H1 (cell line): ENCODE measurements at regions not wholly inside any gene's neighbourhood (a gene's known extent, or its start where the extent isn't known, plus 50 kb on each side); places are given as distances from the start of the nearest gene placed in this dataset.

Experiments used
- ASH2L ChIP-seq: fragments of 200-600, 300-600 bp; sonication (generic); IDR thresholded peaks from one replicate; pipeline ENCODE4 v1.7.1; 2017; ENCODE audit warnings: low read length
- CBX5 ChIP-seq: fragments of 300-800, 300-1000 bp; sonication (generic); IDR thresholded peaks from 2 replicates; pipeline ENCODE4 v1.7.1; 2016; ENCODE audit warnings: antibody characterized with exemption, low read length, low read depth
- CHD7 ChIP-seq: fragments of 300-600 bp; sonication (generic); IDR thresholded peaks from 2 replicates; pipeline ENCODE4 v1.7.1; 2012; ENCODE audit warnings: low read length, moderate library complexity, mild to moderate bottlenecking, inconsistent platforms; ENCODE audit not compliant: insufficient replicate concordance

GRCh38 chr1:9434247-9435152, 104.8 kb upstream of the SLC25A33 start (continued):
- TF ChIP-seq CHD7: no peak
- no peak for TF ChIP-seq CBX5
- TF ChIP-seq ASH2L: no peak
